ENCODE measurements at regions not wholly inside any gene's neighbourhood (a gene's known extent, or its start where the extent isn't known, plus 50 kb on each side); places are given as distances from the start of the nearest gene placed in this dataset.

DNA sequence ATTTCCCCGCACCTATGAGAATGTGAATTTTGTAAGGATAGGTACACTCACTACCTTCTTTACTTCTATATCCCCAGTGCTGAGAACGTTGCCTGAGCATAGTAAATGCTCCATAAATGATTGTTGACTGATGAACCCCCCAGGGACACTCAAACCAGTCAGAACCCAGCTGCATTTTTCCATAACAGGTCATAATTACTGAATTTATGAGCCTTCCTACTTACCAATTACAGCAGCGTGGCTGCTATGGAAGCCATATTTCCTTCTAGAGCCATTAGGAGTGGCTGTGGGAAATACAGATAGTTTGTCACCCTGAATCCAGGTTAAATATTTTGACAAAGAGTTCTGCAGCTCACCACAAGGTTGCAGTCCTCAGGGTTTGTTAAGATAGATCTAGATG is 135.0 kb downstream of the TAF11L14 start:
- TF ChIP-seq POLR2A (IDR thresholded peaks at IDR 0.05) = no peak
- no peak for TF ChIP-seq CTCF (IDR thresholded peaks at IDR 0.05)
